D721Med (cell line): ENCODE measurements at regions not wholly inside any gene's neighbourhood (a gene's known extent, or its start where the extent isn't known, plus 50 kb on each side); places are given as distances from the start of the nearest gene placed in this dataset.

Source experiments
- DNase-seq: peaks from one replicate; pipeline ENCODE4 v3.0.0; 2011; ENCODE audit warnings: low spot score; ENCODE audit not compliant: insufficient read length
- FAIRE-seq: peaks from 2 replicates; lab custom pipeline; 2011; peaks lifted over from hg19 to GRCh38; lab: Jason Lieb, UNC
- TF ChIP-seq, protein P1 (sequence below): IDR thresholded peaks from 2 replicates; pipeline ENCODE4 v1.5.1; 2012; ENCODE audit warnings: mild to moderate bottlenecking, control low read depth; ENCODE audit not compliant: insufficient read depth; ENCODE audit errors: missing control alignments

DNA sequence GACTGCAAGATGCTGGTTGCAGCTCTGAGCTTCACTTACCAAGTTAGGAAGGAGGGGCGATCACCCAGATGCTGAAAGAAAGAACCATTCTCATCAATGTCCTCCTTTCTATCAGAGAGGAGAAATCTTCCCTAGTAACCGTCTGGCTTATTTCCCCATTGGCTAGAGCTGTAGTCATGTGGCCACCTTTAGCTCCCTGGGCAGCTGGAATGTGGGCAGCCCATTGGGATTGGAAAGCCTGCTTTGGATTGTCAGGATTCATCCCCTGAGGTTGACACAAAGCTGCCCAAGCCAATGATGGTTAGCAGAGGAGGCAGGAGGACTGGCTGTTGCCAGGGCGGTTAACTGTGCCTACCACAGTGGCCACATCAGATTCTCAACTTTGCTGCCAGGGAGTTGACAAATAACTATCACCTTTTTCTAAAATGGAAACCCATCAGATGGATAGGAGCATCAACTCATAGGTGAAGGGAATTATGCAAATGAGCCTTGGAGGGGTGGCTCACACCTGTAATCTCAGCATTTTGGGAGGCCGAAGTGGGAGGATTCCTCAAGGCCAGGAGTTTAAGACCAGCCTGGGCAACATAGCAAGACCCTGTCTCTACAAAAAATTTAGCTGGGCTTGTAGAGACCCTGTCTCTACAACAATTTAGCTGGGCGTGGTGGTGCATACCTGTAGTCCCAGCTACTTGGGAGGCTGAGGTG, 206.4 kb upstream of the GALNT17 start:
- DNase-seq (no peak), FAIRE-seq (no peak)
- TF ChIP-seq, protein P1, sequence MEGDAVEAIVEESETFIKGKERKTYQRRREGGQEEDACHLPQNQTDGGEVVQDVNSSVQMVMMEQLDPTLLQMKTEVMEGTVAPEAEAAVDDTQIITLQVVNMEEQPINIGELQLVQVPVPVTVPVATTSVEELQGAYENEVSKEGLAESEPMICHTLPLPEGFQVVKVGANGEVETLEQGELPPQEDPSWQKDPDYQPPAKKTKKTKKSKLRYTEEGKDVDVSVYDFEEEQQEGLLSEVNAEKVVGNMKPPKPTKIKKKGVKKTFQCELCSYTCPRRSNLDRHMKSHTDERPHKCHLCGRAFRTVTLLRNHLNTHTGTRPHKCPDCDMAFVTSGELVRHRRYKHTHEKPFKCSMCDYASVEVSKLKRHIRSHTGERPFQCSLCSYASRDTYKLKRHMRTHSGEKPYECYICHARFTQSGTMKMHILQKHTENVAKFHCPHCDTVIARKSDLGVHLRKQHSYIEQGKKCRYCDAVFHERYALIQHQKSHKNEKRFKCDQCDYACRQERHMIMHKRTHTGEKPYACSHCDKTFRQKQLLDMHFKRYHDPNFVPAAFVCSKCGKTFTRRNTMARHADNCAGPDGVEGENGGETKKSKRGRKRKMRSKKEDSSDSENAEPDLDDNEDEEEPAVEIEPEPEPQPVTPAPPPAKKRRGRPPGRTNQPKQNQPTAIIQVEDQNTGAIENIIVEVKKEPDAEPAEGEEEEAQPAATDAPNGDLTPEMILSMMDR, result no peak

DNA sequence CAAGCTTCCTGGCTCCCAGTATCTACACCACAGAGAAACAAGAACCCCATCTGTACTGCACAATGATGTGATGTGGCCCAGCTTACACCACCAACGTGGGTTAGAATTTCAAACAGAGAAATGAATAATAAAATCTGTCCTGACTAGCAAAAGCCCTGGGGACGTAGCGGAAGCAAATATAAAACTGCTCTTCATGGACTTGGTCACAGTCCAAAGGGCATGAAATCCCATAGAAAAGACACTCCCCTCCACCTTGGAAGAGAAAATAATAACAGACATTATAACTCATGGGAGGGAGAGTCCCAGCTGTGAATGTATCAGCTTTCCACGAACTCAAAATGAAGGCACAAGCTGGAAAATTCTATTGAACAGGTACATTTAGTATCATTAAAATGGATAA, 205.3 kb upstream of the GALNT17 start:
- DNase-seq (no peak), FAIRE-seq (no peak)
- TF ChIP-seq, protein P1, result no peak

DNA sequence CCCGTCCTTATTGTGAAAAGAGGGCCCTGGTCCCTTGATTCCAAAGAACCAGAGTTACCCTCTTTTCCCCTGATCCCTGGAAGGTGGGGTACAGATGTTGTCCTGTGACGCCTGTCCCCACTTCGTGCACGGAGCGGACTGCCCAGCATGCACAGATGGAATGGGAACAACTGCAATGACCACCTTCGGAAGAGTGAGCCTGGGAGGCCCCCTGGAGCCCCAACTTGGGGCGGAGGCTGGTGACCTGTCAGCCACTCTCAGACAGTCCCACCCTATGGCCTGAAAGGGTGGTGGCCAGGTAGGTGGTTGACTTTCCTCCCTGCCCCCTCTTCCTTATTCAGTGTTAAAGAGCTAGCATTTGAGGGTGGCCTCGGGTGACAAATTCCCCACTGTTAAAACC, 196.6 kb upstream of the GALNT17 start:
- DNase-seq (no peak), FAIRE-seq (no peak)
- TF ChIP-seq, protein P1, result no peak

DNA sequence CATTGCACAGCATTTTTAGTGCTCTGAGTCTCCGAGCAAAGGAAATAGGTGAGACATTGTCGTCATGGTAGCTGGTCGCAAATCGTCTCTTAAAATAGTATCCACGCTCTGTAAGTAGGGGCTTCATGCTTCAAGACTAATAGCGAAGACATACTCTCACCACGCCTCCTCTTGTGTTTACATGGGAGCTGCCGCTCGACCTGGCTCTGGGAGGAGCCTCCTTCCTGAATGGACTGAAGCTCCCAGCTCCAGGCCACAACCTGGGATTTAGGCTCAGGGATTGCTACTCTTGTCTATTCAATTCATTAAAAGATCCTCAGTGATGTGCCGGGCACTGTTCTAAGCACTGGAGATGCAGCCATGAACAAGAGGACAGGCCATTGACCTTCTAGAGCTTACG, 196.1 kb upstream of the GALNT17 start:
- DNase-seq (no peak), FAIRE-seq (no peak)
- TF ChIP-seq, protein P1, result no peak

DNA sequence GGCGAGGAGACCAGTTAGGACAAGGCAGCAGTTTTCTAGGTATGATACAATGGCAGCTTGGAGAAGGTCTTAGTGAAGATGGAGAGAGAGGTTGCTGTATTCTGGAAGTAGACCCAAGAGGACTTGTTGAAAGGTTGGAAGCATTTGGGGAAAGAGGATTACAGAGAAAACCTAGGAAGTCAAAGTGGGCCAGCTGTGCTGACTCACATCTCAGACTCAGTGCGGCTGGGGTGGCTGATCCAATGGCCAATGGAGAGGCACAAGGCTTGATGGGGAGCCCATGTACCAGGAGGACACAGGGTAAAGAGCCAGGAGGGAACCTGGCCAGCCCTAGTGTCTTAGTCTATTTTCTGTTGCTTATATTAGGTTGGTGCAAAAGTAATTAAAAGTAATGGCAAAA, 194.5 kb upstream of the GALNT17 start:
- no peak for FAIRE-seq
- DNase-seq, result no peak
- TF ChIP-seq, protein P1, result no peak

DNA sequence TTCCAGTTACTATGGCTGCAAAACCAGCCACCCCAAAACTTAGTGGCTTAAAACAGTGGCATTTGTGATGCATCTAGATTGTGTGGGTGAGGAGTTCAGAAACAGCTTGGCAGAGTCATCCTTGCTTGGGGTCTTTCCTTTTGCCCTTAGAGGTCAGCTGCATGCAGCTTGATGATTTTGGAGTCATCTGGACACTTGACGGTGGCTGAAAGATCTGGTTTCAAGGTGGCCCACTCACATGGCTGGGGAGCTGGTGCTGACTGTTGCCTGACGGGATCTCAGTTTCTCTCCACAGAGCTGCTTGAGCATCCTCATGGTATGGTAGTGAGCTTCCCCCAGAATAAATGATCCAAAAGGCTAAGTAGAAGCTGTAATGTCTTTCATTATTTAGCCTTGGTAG, 191.3 kb upstream of the GALNT17 start:
- DNase-seq (no peak), FAIRE-seq (no peak)
- TF ChIP-seq, protein P1, result no peak

DNA sequence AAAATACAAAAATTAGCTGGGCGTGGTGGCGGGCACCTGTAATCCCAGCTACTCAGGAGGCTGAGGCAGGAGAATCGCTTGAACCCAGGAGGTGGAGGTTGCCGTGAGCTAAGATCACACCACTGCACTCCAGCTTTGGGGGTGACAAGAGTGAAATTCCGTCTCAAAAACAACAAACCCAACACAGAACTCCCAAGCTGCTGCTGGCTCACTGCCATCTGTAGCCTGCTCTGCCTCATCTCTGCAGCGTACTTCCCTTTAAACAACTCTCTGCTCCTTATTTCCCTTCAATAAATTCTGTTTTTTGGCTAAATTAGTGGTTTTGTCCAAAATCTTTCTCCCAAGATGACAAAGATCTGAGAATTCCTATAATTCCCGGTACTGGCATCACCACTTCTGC, 189.2 kb upstream of the GALNT17 start:
- no peak for DNase-seq
- TF ChIP-seq, protein P1, result no peak
- FAIRE-seq, result no peak
